Smooth muscle cell (in vitro differentiated cells): ENCODE measurements at regions not wholly inside any gene's neighbourhood (a gene's known extent, or its start where the extent isn't known, plus 50 kb on each side); places are given as distances from the start of the nearest gene placed in this dataset.

Source experiments
- DNase-seq: peaks from one replicate; lab custom pipeline; 2025; ENCODE audit not compliant: unreplicated experiment; lab: John Stamatoyannopoulos, UW
- H2AFZ ChIP-seq: fragments of 200-600 bp; sonication (generic); 2 replicates; pipeline ENCODE4 v1.6.0; 2016; ENCODE audit warnings: antibody characterized with exemption, low read depth, mild to moderate bottlenecking
- H3F3A ChIP-seq: fragments of 200-600 bp; sonication (generic); 2 replicates; pipeline ENCODE4 v1.6.0; 2017; ENCODE audit warnings: antibody characterized with exemption, low read depth
- H3K27ac ChIP-seq: fragments of 200-600 bp; sonication (generic); 2 replicates; pipeline ENCODE4 v1.5.1; 2016; ENCODE audit warnings: low read depth, mild to moderate bottlenecking
- H3K27me3 ChIP-seq: fragments of 200-600 bp; sonication (generic); 2 replicates; pipeline ENCODE4 v1.6.1; 2016; ENCODE audit warnings: low read depth, mild to moderate bottlenecking
- H3K36me3 ChIP-seq: fragments of 200-600 bp; sonication (generic); 2 replicates; pipeline ENCODE4 v1.5.1; 2016; ENCODE audit warnings: low read depth
- H3K4me1 ChIP-seq: fragments of 200-600 bp; sonication (generic); 2 replicates; pipeline ENCODE4 v1.5.1; 2016; ENCODE audit warnings: low read depth
- H3K4me2 ChIP-seq: fragments of 200-600 bp; sonication (generic); 2 replicates; pipeline ENCODE4 v1.6.0; 2016; ENCODE audit warnings: mild to moderate bottlenecking
- H3K4me3 ChIP-seq: fragments of 200-600 bp; sonication (generic); 2 replicates; pipeline ENCODE4 v1.5.1; 2016; ENCODE audit warnings: mild to moderate bottlenecking
- H3K79me2 ChIP-seq: fragments of 200-600 bp; sonication (generic); 2 replicates; pipeline ENCODE4 v1.6.0; 2016; ENCODE audit warnings: low read depth, mild to moderate bottlenecking
- H3K9ac ChIP-seq: fragments of 200-600 bp; sonication (generic); 2 replicates; pipeline ENCODE4 v1.6.0; 2016; ENCODE audit warnings: low read depth
- H3K9me3 ChIP-seq: fragments of 200-600 bp; sonication (generic); replicated peaks from 2 replicates; pipeline ENCODE4 v1.5.1; 2016; ENCODE audit warnings: low read depth
- H4K20me1 ChIP-seq: fragments of 200-600 bp; sonication (generic); 2 replicates; pipeline ENCODE4 v1.6.0; 2016; ENCODE audit warnings: low read depth
- CTCF ChIP-seq: fragments of 200-600 bp; sonication (generic); IDR thresholded peaks from 2 replicates; pipeline ENCODE4 v1.5.1; 2017; ENCODE audit warnings: borderline replicate concordance, mild to moderate bottlenecking, antibody characterized with exemption; ENCODE audit not compliant: insufficient read depth, poor library complexity, severe bottlenecking
- WGBS: methylation state at CpG from one replicate; pipeline ENCODE4 v1.1.7; 2016; ENCODE audit warnings: low lambda C conversion rate; 5-methylcytosine and 5-hydroxymethylcytosine counted together

GRCh38 chr2:207252979-207253645, 87.4 kb upstream of the KLF7 start:
- TF ChIP-seq CTCF: no peak
- Histone ChIP-seq H3K4me1 (peaks cover 25% of the 10 kb centered on the region), H3K4me3 (no peak overlapping the region), H3K27me3 (no peaks in the 10 kb centered on the region), H4K20me1 (no peaks in the 10 kb centered on the region), H3K9ac (no peak overlapping the region), H3K4me2 (no peak overlapping the region), H3K9me3 (no peaks in the 10 kb centered on the region), H3K79me2 (no peaks in the 10 kb centered on the region), H3K36me3 (no peaks in the 10 kb centered on the region), H2AFZ (no peak overlapping the region), H3F3A (no peaks in the 10 kb centered on the region), H3K27ac (peak overlapping the region; percentile 64)
- WGBS: 93% methylated on average over 4 of the region's 4 CpGs
- DNase-seq: no peak

GRCh38 chr2:207253666-207254345, 88.1 kb upstream of the KLF7 start:
- WGBS: 52% methylated on average over 11 of the region's 11 CpGs
- Histone ChIP-seq H3K36me3 (no peaks in the 10 kb centered on the region), H3K79me2 (no peaks in the 10 kb centered on the region), H4K20me1 (no peaks in the 10 kb centered on the region), H3K9ac (no peak overlapping the region), H3F3A (peaks cover under 1% of the 10 kb centered on the region), H3K27me3 (no peaks in the 10 kb centered on the region), H3K4me1 (peaks cover 32% of the 10 kb centered on the region), H3K4me2 (peak overlapping the region; percentile 37), H3K27ac (peak overlapping the region; percentile 64), H3K9me3 (no peaks in the 10 kb centered on the region), H3K4me3 (no peak overlapping the region), H2AFZ (no peak overlapping the region)
- DNase-seq: no peak
- TF ChIP-seq CTCF: no peak

- Histone ChIP-seq H4K20me1 (no peaks in the 10 kb centered on the region), H3F3A (peaks cover 11% of the 10 kb centered on the region), H3K4me2 (peak overlapping the region; percentile 37), H3K4me3 (no peak overlapping the region), H3K36me3 (no peaks in the 10 kb centered on the region), H3K9me3 (no peaks in the 10 kb centered on the region), H2AFZ (no peak overlapping the region), H3K27me3 (no peaks in the 10 kb centered on the region), H3K9ac (no peak overlapping the region), H3K4me1 (peaks cover 33% of the 10 kb centered on the region), H3K27ac (peak overlapping the region; percentile 64), H3K79me2 (no peaks in the 10 kb centered on the region)
- no peak for TF ChIP-seq CTCF
- no peak for DNase-seq
- 56% methylated on average over 9 of the region's 9 CpGs for WGBS
These were observed 89.1 kb upstream of the KLF7 start for GRCh38 chr2:207254591-207255464.
